HUES64 (cell line): ENCODE measurements at regions not wholly inside any gene's neighbourhood (a gene's known extent, or its start where the extent isn't known, plus 50 kb on each side); places are given as distances from the start of the nearest gene placed in this dataset.

Source experiments
- H3K27ac ChIP-seq: 2 replicates; pipeline ENCODE4 v1.7.0; 2013; ENCODE audit warnings: low read depth, low read length, inconsistent platforms
- H3K27me3 ChIP-seq: 2 replicates; pipeline ENCODE4 v1.6.1; 2013; ENCODE audit warnings: mild to moderate bottlenecking, low read length; ENCODE audit not compliant: insufficient read depth
- H3K36me3 ChIP-seq: 2 replicates; pipeline ENCODE4 v1.6.1; 2013; ENCODE audit warnings: mild to moderate bottlenecking, low read length; ENCODE audit not compliant: insufficient read depth
- H3K4me1 ChIP-seq: 2 replicates; pipeline ENCODE4 v1.6.1; 2013; ENCODE audit warnings: mild to moderate bottlenecking, low read length, moderate library complexity; ENCODE audit not compliant: insufficient read depth
- H3K4me3 ChIP-seq: 2 replicates; pipeline ENCODE4 v1.5.1; 2013; ENCODE audit warnings: mild to moderate bottlenecking, low read length, moderate library complexity
- H3K9ac ChIP-seq: 2 replicates; pipeline ENCODE4 v1.6.1; 2013; ENCODE audit warnings: mild to moderate bottlenecking, low read depth, low read length
- H3K9me3 ChIP-seq: 2 replicates; pipeline ENCODE4 v1.6.1; 2013; ENCODE audit warnings: low read depth, low read length; ENCODE audit not compliant: insufficient read depth
- WGBS: fragments of 150-250, 120-280 bp; methylation state at CpG from one replicate; pipeline ENCODE4 v1.1.7; 2013; ENCODE audit warnings: missing lambda C conversion rate; 5-methylcytosine and 5-hydroxymethylcytosine counted together

DNA sequence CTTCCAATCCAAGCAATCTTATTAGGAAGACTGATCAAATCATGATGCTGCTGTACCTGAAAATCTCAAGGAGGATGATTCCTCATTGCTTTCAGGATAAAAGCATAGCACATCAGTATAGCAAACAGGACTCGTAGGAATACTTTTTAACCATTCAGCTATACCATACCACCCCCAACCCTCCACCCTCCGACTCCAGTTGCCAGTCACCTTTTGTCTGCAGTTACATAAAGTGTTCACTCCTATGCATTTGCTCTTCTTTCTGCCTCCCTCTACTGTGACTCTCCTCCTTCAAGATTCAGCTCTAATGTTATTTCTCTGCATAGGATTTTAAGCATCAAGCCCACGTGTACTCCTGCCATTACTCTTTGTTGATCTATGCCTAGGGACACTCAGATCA is 124.7 kb upstream of the KCNQ5 start:
- Histone ChIP-seq H3K9me3 (no peaks in the 10 kb centered on the region), H3K27ac (no peak overlapping the region), H3K9ac (no peak overlapping the region), H3K4me3 (no peak overlapping the region), H3K36me3 (no peaks in the 10 kb centered on the region), H3K4me1 (no peaks in the 10 kb centered on the region), H3K27me3 (no peaks in the 10 kb centered on the region)
- 89% methylated on average over 3 of the region's 3 CpGs for WGBS

DNA sequence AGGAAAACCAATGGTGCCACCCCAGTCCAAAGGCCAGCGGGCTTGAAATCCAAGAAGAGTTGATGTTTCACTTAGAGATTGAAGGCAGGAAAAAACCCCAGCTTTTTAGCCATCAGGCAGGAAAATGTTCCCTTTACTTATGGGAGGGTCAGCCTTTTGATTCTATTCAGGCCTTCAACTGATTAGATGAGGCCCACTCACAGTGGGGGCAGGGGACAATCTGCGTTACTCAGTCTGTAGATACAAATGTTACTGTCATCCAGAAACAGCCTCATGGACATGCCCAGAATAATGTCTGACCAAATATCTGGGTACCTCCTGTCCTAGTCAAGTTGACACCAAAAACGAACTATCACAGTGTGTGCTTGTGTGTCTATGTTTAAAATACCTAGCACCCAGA is 121.2 kb upstream of the KCNQ5 start:
- WGBS, result 98% methylated on average over 3 of the region's 3 CpGs

DNA sequence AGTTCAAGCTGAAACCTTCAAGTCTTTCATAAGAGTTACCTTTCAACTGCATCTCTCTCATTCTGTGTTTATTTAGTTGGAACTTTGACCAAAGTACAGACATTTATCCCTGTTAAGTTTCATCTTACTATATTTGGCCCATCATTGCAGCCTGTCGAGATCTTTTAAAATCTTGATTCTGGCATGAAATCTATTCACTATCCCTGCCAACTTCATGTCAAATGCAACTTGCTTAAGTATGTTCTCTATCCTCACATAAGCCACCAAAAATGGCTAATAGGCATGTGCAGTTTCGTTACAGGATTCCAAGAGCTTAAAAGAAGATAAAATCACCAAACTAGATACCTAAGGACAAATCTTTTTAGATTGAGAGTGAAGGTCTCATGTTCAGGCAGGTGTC is 117.5 kb upstream of the KCNQ5 start:
- 96% methylated on average over 2 of the region's 2 CpGs for WGBS

More for the DNA sequence above, 121.2 kb upstream of the KCNQ5 start:
- Histone ChIP-seq H3K4me1 (no peaks in the 10 kb centered on the region), H3K27ac (no peak overlapping the region), H3K27me3 (no peaks in the 10 kb centered on the region), H3K9ac (no peak overlapping the region), H3K36me3 (no peaks in the 10 kb centered on the region), H3K4me3 (no peak overlapping the region), H3K9me3 (no peaks in the 10 kb centered on the region)

GRCh38 chr6:72505446-72505845 is 116.4 kb upstream of the KCNQ5 start:
- no peak overlapping the region for H3K9ac ChIP-seq
- H3K27me3 ChIP-seq, result no peaks in the 10 kb centered on the region
- H3K9me3 ChIP-seq, result no peaks in the 10 kb centered on the region
- H3K36me3 ChIP-seq, result no peaks in the 10 kb centered on the region
- WGBS, result 89% methylated on average over 1 of the region's 2 CpGs
- no peak overlapping the region for H3K27ac ChIP-seq
- H3K4me1 ChIP-seq, result no peaks in the 10 kb centered on the region
- no peak overlapping the region for H3K4me3 ChIP-seq

More for the DNA sequence above, 117.5 kb upstream of the KCNQ5 start:
- no peak overlapping the region for H3K27ac ChIP-seq
- no peaks in the 10 kb centered on the region for H3K9me3 ChIP-seq
- no peaks in the 10 kb centered on the region for H3K4me1 ChIP-seq
- no peak overlapping the region for H3K9ac ChIP-seq
- H3K4me3 ChIP-seq, result no peak overlapping the region
- H3K27me3 ChIP-seq, result no peaks in the 10 kb centered on the region
- no peaks in the 10 kb centered on the region for H3K36me3 ChIP-seq

- H3K9ac ChIP-seq, result no peak overlapping the region
- H3K4me1 ChIP-seq, result no peaks in the 10 kb centered on the region
- H3K27ac ChIP-seq, result no peak overlapping the region
- no peaks in the 10 kb centered on the region for H3K9me3 ChIP-seq
- H3K27me3 ChIP-seq, result no peaks in the 10 kb centered on the region
- no peak overlapping the region for H3K4me3 ChIP-seq
- H3K36me3 ChIP-seq, result no peaks in the 10 kb centered on the region
Observed at GRCh38 chr6:72519871-72520270, 102.0 kb upstream of the KCNQ5 start.

DNA sequence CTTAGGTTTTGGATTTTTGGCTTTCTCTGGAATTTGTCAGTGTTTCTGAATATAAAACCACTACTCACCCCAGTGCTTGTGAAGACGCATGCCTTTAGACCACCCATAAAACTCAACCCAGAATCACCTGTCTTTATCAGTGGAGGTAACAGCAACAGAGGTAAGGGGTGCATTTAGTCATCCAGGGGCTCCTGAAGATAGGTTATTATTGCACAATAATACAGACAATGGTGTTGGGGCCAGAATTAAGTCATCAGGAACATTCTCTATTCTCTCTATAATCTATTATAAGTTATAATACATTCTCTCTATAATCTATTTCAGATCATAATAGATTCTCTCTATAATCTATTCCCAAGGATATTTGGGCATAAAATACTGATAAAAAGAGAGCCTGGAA is 100.2 kb upstream of the KCNQ5 start:
- H3K27me3 ChIP-seq, result no peaks in the 10 kb centered on the region
- H3K36me3 ChIP-seq, result no peaks in the 10 kb centered on the region
- no peak overlapping the region for H3K4me3 ChIP-seq
- H3K27ac ChIP-seq, result no peak overlapping the region
- H3K9ac ChIP-seq, result no peak overlapping the region
- H3K9me3 ChIP-seq, result no peaks in the 10 kb centered on the region
- no peaks in the 10 kb centered on the region for H3K4me1 ChIP-seq
- no CpG with 5 or more reads among the region's 1 CpG for WGBS

- Histone ChIP-seq H3K9ac (no peak overlapping the region), H3K9me3 (no peaks in the 10 kb centered on the region), H3K27me3 (no peaks in the 10 kb centered on the region), H3K27ac (no peak overlapping the region), H3K4me1 (no peaks in the 10 kb centered on the region), H3K36me3 (no peaks in the 10 kb centered on the region), H3K4me3 (no peak overlapping the region)
- WGBS, result 56% methylated on average over 5 of the region's 5 CpGs
Observed at GRCh38 chr6:72522735-72523141, 99.1 kb upstream of the KCNQ5 start.

DNA sequence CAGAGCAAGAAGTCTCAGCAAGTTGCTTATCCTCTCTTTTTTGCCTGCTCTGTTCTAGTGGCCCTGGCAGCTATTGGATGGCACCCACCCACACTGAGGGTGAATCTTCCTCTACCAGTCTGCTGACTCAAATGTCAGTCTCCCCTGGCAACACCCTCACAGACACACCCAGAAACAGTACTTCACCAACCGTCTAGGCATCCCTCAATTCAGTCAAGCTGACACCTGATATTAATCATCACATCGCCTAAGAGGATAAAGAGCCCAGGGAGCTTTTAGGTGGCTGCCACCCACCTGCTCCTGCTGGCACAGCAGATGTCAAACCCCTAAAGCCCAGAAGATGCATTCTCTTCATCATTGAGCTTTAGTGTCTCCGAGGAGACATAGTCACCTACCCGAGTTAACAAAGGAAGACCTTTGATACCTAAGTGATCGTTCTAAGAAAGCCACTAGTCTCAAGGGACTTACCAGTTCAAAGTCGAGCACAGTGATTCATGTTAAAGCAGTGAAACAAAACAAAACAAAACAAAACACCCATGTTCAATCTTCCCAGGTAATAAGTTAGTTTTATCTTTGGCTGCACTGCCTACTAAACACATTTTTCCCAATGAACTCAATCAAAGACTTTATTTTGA is 97.7 kb upstream of the KCNQ5 start:
- Histone ChIP-seq H3K27ac (no peak overlapping the region), H3K9me3 (no peaks in the 10 kb centered on the region), H3K4me3 (no peak overlapping the region), H3K27me3 (no peaks in the 10 kb centered on the region), H3K4me1 (no peaks in the 10 kb centered on the region), H3K36me3 (no peaks in the 10 kb centered on the region), H3K9ac (no peak overlapping the region)
- 91% methylated on average over 6 of the region's 6 CpGs for WGBS

DNA sequence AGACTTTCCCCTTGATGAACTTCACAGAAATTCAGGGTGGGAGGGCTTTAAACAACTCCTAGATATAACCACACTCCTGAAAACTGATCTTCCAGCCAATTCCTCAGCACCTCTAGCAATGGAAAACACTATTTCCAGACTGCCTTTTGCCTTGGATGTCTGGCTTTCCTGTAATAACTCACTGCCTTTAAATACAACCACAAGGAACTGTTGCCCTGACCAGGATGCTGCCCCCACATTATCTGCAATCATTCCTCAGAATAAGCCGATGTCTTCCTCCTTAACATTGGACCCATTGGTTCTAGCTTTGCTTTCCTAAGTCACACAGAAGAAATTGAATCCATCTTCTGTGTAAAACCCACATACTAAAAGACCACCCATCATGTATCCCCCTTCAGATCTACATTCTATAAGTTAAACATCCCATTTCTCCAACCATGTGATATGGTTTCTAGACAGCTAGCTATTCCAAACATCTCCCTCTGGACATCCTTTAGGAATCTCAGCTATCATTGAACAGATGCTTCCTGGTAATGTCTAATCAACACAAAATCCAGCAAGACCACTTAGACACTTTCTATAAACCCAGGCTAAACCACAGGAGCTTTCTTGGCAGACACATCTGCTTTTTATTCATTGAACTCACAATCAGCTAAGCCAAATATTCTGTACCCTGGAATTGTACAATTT is 95.9 kb upstream of the KCNQ5 start:
- Histone ChIP-seq H3K36me3 (no peaks in the 10 kb centered on the region), H3K27me3 (no peaks in the 10 kb centered on the region), H3K9ac (no peak overlapping the region), H3K9me3 (no peaks in the 10 kb centered on the region), H3K27ac (no peak overlapping the region), H3K4me3 (no peak overlapping the region), H3K4me1 (no peaks in the 10 kb centered on the region)
- 95% methylated on average over 1 of the region's 1 CpG for WGBS

- H3K9me3 ChIP-seq, result no peaks in the 10 kb centered on the region
- H3K36me3 ChIP-seq, result no peaks in the 10 kb centered on the region
- no peaks in the 10 kb centered on the region for H3K4me1 ChIP-seq
- no peak overlapping the region for H3K27ac ChIP-seq
- H3K27me3 ChIP-seq, result no peaks in the 10 kb centered on the region
- WGBS, result 93% methylated on average over 2 of the region's 2 CpGs
- H3K4me3 ChIP-seq, result no peak overlapping the region
- no peak overlapping the region for H3K9ac ChIP-seq
Observed at GRCh38 chr6:72530152-72530551, 91.7 kb upstream of the KCNQ5 start.

GRCh38 chr6:72530750-72531149 is 91.1 kb upstream of the KCNQ5 start:
- H3K36me3 ChIP-seq, result no peaks in the 10 kb centered on the region
- 0 out of 2 replicates have a peak, but pooled peaks cover 2% of the 10 kb centered on the region for H3K4me1 ChIP-seq
- no peak overlapping the region for H3K27ac ChIP-seq
- H3K9me3 ChIP-seq, result no peaks in the 10 kb centered on the region
- no peak overlapping the region for H3K9ac ChIP-seq
- H3K27me3 ChIP-seq, result no peaks in the 10 kb centered on the region
- no peak overlapping the region for H3K4me3 ChIP-seq
- 91% methylated on average over 2 of the region's 3 CpGs for WGBS

DNA sequence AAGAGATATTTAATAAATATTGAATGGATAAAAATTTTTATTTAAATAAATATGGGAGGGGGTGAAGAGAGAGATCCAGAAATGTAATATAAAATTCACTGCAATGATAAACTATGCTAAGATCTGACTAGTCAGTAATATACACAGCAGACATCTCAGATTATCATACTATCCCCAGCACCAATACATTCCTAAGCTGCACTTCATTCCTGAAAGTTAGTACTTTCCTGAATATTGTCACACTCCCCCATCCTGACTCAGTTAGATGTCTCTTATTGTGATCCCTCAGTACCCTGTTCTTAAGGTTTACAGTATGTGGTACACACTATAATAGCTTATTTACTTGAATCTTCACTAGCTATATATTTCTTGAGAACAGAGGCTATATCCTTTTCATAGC is 88.3 kb upstream of the KCNQ5 start:
- Histone ChIP-seq H3K27ac (no peak overlapping the region), H3K36me3 (no peaks in the 10 kb centered on the region), H3K9me3 (no peaks in the 10 kb centered on the region), H3K27me3 (no peaks in the 10 kb centered on the region), H3K4me1 (0 out of 2 replicates have a peak, but pooled peaks cover 2% of the 10 kb centered on the region), H3K4me3 (no peak overlapping the region), H3K9ac (no peak overlapping the region)
